ENCODE measurements at regions not wholly inside any gene's neighbourhood (a gene's known extent, or its start where the extent isn't known, plus 50 kb on each side); places are given as distances from the start of the nearest gene placed in this dataset.

- TF ChIP-seq FOXK2 (IDR thresholded peaks at IDR 0.05) (no peak), ARNT (IDR thresholded peaks at IDR 0.05) (no peak), TARDBP (IDR thresholded peaks at IDR 0.05) (no peak), SP1 (IDR thresholded peaks at IDR 0.05) (no peak), LEF1 (IDR thresholded peaks at IDR 0.05; ENCODE audit: borderline replicate concordance) (no peak), L3MBTL2 (conservative IDR thresholded peaks at IDR 0.05) (no peak), SUZ12 (IDR thresholded peaks at IDR 0.05) (no peak), ELF4 (IDR thresholded peaks at IDR 0.05) (no peak), FOXM1 (IDR thresholded peaks at IDR 0.05; ENCODE audit: borderline replicate concordance) (no peak), BHLHE40 (IDR thresholded peaks at IDR 0.05; ENCODE audit: borderline replicate concordance) (no peak), HDGF (IDR thresholded peaks at IDR 0.05; ENCODE audit: borderline replicate concordance) (no peak), ZNF384 (IDR thresholded peaks at IDR 0.05) (no peak), FOXA1 (IDR thresholded peaks at IDR 0.05) (no peak), CTBP1 (IDR thresholded peaks at IDR 0.05; ENCODE audit: borderline replicate concordance) (no peak), NFRKB (IDR thresholded peaks at IDR 0.05) (no peak)
- TF ChIP-seq, protein P1, sequence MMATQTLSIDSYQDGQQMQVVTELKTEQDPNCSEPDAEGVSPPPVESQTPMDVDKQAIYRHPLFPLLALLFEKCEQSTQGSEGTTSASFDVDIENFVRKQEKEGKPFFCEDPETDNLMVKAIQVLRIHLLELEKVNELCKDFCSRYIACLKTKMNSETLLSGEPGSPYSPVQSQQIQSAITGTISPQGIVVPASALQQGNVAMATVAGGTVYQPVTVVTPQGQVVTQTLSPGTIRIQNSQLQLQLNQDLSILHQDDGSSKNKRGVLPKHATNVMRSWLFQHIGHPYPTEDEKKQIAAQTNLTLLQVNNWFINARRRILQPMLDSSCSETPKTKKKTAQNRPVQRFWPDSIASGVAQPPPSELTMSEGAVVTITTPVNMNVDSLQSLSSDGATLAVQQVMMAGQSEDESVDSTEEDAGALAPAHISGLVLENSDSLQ (IDR thresholded peaks at IDR 0.05), result no peak
- ChIA-PET POLR2A (no interaction called here), CTCF (interaction anchor here (0.6 to 0.9 kb wide), 2 partner anchors 10 to 24 kb away, joined by 3 read pairs; no protein-coding TSS in a partner anchor)
- no peak for DNase-seq (ENCODE audit: extremely low spot score)
Observed at GRCh38 chr2:133755480-133756300, 187.4 kb upstream of the NCKAP5 start.

DNA sequence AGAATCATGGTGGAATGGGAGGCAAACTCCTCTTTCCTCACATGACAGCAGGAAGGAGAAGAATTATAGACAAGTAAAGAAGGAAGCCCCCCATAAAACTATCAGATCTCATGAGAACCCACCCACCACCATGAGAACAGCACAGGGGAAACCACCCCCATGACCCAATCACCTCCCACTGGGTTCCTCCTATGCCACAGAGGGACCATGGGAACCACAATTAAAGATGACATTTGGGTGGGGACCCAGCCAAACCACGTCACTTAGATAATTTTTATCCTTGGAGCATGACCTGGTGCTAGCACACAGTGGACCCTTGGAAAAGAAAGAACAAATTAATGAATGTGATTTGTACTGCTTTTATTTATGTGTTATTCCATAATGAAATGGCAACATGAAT lies 188.6 kb upstream of the NCKAP5 start:
- ChIA-PET CTCF (no interaction called here), POLR2A (no interaction called here)

DNA sequence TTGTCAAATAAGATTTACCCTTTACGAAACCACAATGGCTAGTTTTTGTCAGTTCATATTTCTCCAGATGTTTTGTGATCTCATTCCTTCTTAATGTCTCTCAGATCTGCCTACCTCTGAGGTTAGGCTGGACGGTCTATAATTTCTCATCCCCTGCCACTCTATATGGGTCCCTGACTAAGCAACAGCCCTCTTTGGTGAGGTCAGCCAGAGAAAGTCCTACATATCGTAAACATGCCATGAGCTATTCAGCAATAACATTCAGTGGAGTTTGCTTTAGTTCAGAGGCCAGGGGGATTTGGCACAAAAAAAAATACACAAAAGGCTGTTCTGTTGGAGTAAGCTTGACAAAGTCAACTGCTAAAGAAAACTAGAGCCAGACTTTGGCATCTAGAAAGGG lies 192.1 kb upstream of the NCKAP5 start:
- TF ChIP-seq L3MBTL2 (conservative IDR thresholded peaks at IDR 0.05) (no peak), FOXK2 (IDR thresholded peaks at IDR 0.05) (no peak), TARDBP (IDR thresholded peaks at IDR 0.05) (no peak)
- ChIA-PET CTCF (no interaction called here), POLR2A (no interaction called here)
- no peak for DNase-seq (ENCODE audit: extremely low spot score)

More for the DNA sequence above, 188.6 kb upstream of the NCKAP5 start:
- TF ChIP-seq FOXM1 (IDR thresholded peaks at IDR 0.05; ENCODE audit: borderline replicate concordance) (no peak), L3MBTL2 (conservative IDR thresholded peaks at IDR 0.05) (no peak), ARNT (IDR thresholded peaks at IDR 0.05) (no peak), SP1 (IDR thresholded peaks at IDR 0.05) (no peak), FOXA1 (IDR thresholded peaks at IDR 0.05) (no peak), ZNF384 (IDR thresholded peaks at IDR 0.05) (no peak), BHLHE40 (IDR thresholded peaks at IDR 0.05; ENCODE audit: borderline replicate concordance) (no peak), SUZ12 (IDR thresholded peaks at IDR 0.05) (no peak), HDGF (IDR thresholded peaks at IDR 0.05; ENCODE audit: borderline replicate concordance) (no peak), CTBP1 (IDR thresholded peaks at IDR 0.05; ENCODE audit: borderline replicate concordance) (no peak), ELF4 (IDR thresholded peaks at IDR 0.05) (no peak), FOXK2 (IDR thresholded peaks at IDR 0.05) (no peak), NFRKB (IDR thresholded peaks at IDR 0.05) (no peak)
- no peak for DNase-seq (ENCODE audit: extremely low spot score)

GRCh38 chr2:133765658-133766057 lies 197.4 kb upstream of the NCKAP5 start:
- POLR2A ChIA-PET, result no interaction called here

DNA sequence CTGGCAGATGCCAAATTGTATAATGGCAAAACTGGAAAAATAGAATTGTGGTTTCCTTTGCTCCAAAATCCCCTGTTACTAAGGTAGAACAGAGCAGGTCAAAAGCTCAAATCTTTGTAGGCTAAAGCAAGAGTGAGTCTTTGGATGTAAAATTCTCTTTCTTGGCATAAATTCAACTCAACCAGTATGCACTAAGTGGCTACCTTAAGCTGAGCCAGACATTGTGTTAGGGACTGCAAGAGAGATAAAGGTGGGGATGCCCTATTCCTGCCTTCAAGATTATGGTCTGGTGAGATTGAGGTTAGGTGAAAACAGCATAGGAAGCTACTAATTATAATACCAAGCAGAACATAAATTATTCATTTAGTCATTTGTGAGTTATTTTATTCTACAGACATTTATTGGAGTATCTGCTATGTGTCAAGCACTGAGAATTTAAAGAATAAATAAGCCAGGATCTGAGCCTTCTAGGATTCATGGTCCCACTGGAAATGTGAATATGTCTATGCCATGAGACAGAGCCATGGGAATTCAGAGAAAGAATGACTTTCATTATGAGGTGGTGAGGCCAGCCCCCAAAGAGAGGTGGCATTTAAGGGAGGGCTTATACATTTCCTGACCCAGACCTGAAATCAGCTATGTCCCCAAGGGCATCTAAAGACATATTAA lies 198.0 kb upstream of the NCKAP5 start:
- POLR2A ChIA-PET, result no interaction called here
- CTCF ChIA-PET, result interaction anchor here (1.3 kb wide), 1 partner anchor 11 kb away, joined by 3 read pairs; no protein-coding TSS in a partner anchor
- no peak for DNase-seq (ENCODE audit: extremely low spot score)
- TF ChIP-seq ARNT (IDR thresholded peaks at IDR 0.05) (no peak), BHLHE40 (IDR thresholded peaks at IDR 0.05; ENCODE audit: borderline replicate concordance) (no peak), NFRKB (IDR thresholded peaks at IDR 0.05) (no peak)

More at GRCh38 chr2:133765658-133766057, 197.4 kb upstream of the NCKAP5 start:
- no peak for TF ChIP-seq TARDBP (IDR thresholded peaks at IDR 0.05)
- no peak for TF ChIP-seq L3MBTL2 (conservative IDR thresholded peaks at IDR 0.05)
- no peak for TF ChIP-seq FOXA1 (IDR thresholded peaks at IDR 0.05)
- TF ChIP-seq ARNT (IDR thresholded peaks at IDR 0.05), result no peak
- no peak for TF ChIP-seq ELF4 (IDR thresholded peaks at IDR 0.05)
- TF ChIP-seq CTBP1 (IDR thresholded peaks at IDR 0.05; ENCODE audit: borderline replicate concordance), result no peak
- no peak for TF ChIP-seq SUZ12 (IDR thresholded peaks at IDR 0.05)
- no peak for TF ChIP-seq ZNF384 (IDR thresholded peaks at IDR 0.05)
- no peak for TF ChIP-seq NFRKB (IDR thresholded peaks at IDR 0.05)
- TF ChIP-seq LEF1 (IDR thresholded peaks at IDR 0.05; ENCODE audit: borderline replicate concordance), result no peak
- TF ChIP-seq, protein P1 (IDR thresholded peaks at IDR 0.05), result no peak
- no peak for TF ChIP-seq HDGF (IDR thresholded peaks at IDR 0.05; ENCODE audit: borderline replicate concordance)
- no peak for TF ChIP-seq FOXM1 (IDR thresholded peaks at IDR 0.05; ENCODE audit: borderline replicate concordance)
- TF ChIP-seq FOXK2 (IDR thresholded peaks at IDR 0.05), result no peak
- TF ChIP-seq BHLHE40 (IDR thresholded peaks at IDR 0.05; ENCODE audit: borderline replicate concordance), result no peak
- no peak for TF ChIP-seq SP1 (IDR thresholded peaks at IDR 0.05)
- CTCF ChIA-PET, result interaction anchor here (1.3 kb wide), 1 partner anchor 11 kb away, joined by 3 read pairs; no protein-coding TSS in a partner anchor
- no peak for DNase-seq (ENCODE audit: extremely low spot score)

GRCh38 chr2:133768256-133768655 lies 200.0 kb upstream of the NCKAP5 start:
- DNase-seq (ENCODE audit: extremely low spot score), result no peak
- ChIA-PET CTCF (no interaction called here), POLR2A (no interaction called here)
- TF ChIP-seq ZNF384 (IDR thresholded peaks at IDR 0.05), result no peak
- no peak for TF ChIP-seq SUZ12 (IDR thresholded peaks at IDR 0.05)
- no peak for TF ChIP-seq FOXA1 (IDR thresholded peaks at IDR 0.05)
- no peak for TF ChIP-seq CTBP1 (IDR thresholded peaks at IDR 0.05; ENCODE audit: borderline replicate concordance)
- no peak for TF ChIP-seq ELF4 (IDR thresholded peaks at IDR 0.05)
- no peak for TF ChIP-seq FOXK2 (IDR thresholded peaks at IDR 0.05)
- TF ChIP-seq FOXM1 (IDR thresholded peaks at IDR 0.05; ENCODE audit: borderline replicate concordance), result no peak
- no peak for TF ChIP-seq ARNT (IDR thresholded peaks at IDR 0.05)
- TF ChIP-seq SP1 (IDR thresholded peaks at IDR 0.05), result no peak
- no peak for TF ChIP-seq HDGF (IDR thresholded peaks at IDR 0.05; ENCODE audit: borderline replicate concordance)
- TF ChIP-seq, protein P1 (IDR thresholded peaks at IDR 0.05), result no peak
- TF ChIP-seq LEF1 (IDR thresholded peaks at IDR 0.05; ENCODE audit: borderline replicate concordance), result no peak
- no peak for TF ChIP-seq TARDBP (IDR thresholded peaks at IDR 0.05)
- no peak for TF ChIP-seq BHLHE40 (IDR thresholded peaks at IDR 0.05; ENCODE audit: borderline replicate concordance)
- no peak for TF ChIP-seq NFRKB (IDR thresholded peaks at IDR 0.05)
- TF ChIP-seq L3MBTL2 (conservative IDR thresholded peaks at IDR 0.05), result no peak
